ENCODE measurements at regions not wholly inside any gene's neighbourhood (a gene's known extent, or its start where the extent isn't known, plus 50 kb on each side); places are given as distances from the start of the nearest gene placed in this dataset.

GRCh38 chr6:133740816-133741215 lies 148.1 kb upstream of the TCF21 start:
- TF ChIP-seq, protein P1, sequence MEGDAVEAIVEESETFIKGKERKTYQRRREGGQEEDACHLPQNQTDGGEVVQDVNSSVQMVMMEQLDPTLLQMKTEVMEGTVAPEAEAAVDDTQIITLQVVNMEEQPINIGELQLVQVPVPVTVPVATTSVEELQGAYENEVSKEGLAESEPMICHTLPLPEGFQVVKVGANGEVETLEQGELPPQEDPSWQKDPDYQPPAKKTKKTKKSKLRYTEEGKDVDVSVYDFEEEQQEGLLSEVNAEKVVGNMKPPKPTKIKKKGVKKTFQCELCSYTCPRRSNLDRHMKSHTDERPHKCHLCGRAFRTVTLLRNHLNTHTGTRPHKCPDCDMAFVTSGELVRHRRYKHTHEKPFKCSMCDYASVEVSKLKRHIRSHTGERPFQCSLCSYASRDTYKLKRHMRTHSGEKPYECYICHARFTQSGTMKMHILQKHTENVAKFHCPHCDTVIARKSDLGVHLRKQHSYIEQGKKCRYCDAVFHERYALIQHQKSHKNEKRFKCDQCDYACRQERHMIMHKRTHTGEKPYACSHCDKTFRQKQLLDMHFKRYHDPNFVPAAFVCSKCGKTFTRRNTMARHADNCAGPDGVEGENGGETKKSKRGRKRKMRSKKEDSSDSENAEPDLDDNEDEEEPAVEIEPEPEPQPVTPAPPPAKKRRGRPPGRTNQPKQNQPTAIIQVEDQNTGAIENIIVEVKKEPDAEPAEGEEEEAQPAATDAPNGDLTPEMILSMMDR (IDR thresholded peaks at IDR 0.05; ENCODE audit: insufficient read depth, low read length): no peak
- TF ChIP-seq GABPA (IDR thresholded peaks at IDR 0.05; ENCODE audit: low read depth) (no peak), SPI1 (IDR thresholded peaks at IDR 0.05; ENCODE audit: borderline replicate concordance, low read depth) (no peak)

Measured in HL-60 (cell line).